ENCODE measurements at regions not wholly inside any gene's neighbourhood (a gene's known extent, or its start where the extent isn't known, plus 50 kb on each side); places are given as distances from the start of the nearest gene placed in this dataset.

DNA sequence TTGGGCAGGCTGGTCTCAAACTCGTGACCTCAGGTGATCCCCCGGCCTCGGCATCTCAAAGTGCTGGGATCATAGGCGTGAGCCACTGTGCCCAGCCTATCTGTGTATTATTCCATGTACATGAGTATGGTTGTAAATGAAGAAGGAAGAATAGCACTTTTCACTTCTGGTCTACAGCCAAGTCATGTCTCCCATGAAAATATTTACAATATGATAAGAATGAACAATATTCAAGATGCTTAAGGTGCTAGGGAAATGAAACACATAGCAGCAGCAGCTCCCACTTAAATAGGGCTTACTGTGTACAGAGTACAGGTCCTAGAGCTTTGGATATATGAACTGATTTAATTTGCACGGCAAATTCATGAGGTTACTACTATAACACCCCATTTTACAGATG is 70.3 kb upstream of the COL5A2 start:
- TF ChIP-seq, protein P1, sequence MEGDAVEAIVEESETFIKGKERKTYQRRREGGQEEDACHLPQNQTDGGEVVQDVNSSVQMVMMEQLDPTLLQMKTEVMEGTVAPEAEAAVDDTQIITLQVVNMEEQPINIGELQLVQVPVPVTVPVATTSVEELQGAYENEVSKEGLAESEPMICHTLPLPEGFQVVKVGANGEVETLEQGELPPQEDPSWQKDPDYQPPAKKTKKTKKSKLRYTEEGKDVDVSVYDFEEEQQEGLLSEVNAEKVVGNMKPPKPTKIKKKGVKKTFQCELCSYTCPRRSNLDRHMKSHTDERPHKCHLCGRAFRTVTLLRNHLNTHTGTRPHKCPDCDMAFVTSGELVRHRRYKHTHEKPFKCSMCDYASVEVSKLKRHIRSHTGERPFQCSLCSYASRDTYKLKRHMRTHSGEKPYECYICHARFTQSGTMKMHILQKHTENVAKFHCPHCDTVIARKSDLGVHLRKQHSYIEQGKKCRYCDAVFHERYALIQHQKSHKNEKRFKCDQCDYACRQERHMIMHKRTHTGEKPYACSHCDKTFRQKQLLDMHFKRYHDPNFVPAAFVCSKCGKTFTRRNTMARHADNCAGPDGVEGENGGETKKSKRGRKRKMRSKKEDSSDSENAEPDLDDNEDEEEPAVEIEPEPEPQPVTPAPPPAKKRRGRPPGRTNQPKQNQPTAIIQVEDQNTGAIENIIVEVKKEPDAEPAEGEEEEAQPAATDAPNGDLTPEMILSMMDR (conservative IDR thresholded peaks at IDR 0.05; ENCODE audit: low read depth in 2 of 2) = no peak
- TF ChIP-seq POLR2AphosphoS5 (IDR thresholded peaks at IDR 0.05; ENCODE audit: low read depth) (no peak), EZH2 (IDR thresholded peaks at IDR 0.05; ENCODE audit: low read depth, unreplicated experiment) (no peak), EZH2phosphoT487 (IDR thresholded peaks at IDR 0.05; ENCODE audit: unreplicated experiment) (no peak), STAT1 (IDR thresholded peaks at IDR 0.05; ENCODE audit: unreplicated experiment) (no peak), JUNB (IDR thresholded peaks at IDR 0.05; ENCODE audit: unreplicated experiment) (no peak)

Measured in GM23338 (cell line).